ENCODE measurements at regions not wholly inside any gene's neighbourhood (a gene's known extent, or its start where the extent isn't known, plus 50 kb on each side); places are given as distances from the start of the nearest gene placed in this dataset.
A peak's percentile ranks its signal among the peaks of the same experiment; 100 is the strongest.

GRCh38 chr3:150324245-150324644 is 83.9 kb upstream of the TSC22D2 start:
- POLR2A ChIA-PET = no interaction called here
- H3K4me2 ChIP-seq = no peak overlapping the region

GRCh38 chr3:150323770-150324169 is 84.3 kb upstream of the TSC22D2 start:
- H3K9me3 ChIP-seq = no peaks in the 10 kb centered on the region
- no peak for FAIRE-seq
- 94% methylated on average over 1 of the region's 1 CpG for WGBS (ENCODE audit: missing lambda C conversion rate)
- no peak for TF ChIP-seq NFE2L2 (conservative IDR thresholded peaks at IDR 0.05; ENCODE audit: low read length)
- TF ChIP-seq HOXB13 (CRISPR knock-in tag; IDR thresholded peaks at IDR 0.05; ENCODE audit: low read depth) = no peak
- no peak for TF ChIP-seq REST (IDR thresholded peaks at IDR 0.05)
- no peak for TF ChIP-seq HEYL (CRISPR knock-in tag; IDR thresholded peaks at IDR 0.05)
- no peak for TF ChIP-seq ZC3H11A (IDR thresholded peaks at IDR 0.05)
- TF ChIP-seq CBX8 (IDR thresholded peaks at IDR 0.05) = no peak
- TF ChIP-seq CHD2 (IDR thresholded peaks at IDR 0.05; ENCODE audit: low read length, partially characterized antibody) = no peak
- TF ChIP-seq CEBPB (IDR thresholded peaks at IDR 0.05) = no peak
- no peak for TF ChIP-seq NPAS2 (CRISPR knock-in tag; IDR thresholded peaks at IDR 0.05; ENCODE audit: borderline replicate concordance)
- no peak for TF ChIP-seq MAFK (IDR thresholded peaks at IDR 0.05; ENCODE audit: partially characterized antibody)
- TF ChIP-seq ELK1 (IDR thresholded peaks at IDR 0.05; ENCODE audit: low read depth, low read length) = no peak
- TF ChIP-seq HOXB5 (CRISPR knock-in tag; IDR thresholded peaks at IDR 0.05) = no peak
- no peak for TF ChIP-seq BHLHE40 (IDR thresholded peaks at IDR 0.05; ENCODE audit: low read depth, low read length)
- no peak for TF ChIP-seq CHD4 (IDR thresholded peaks at IDR 0.05; ENCODE audit: borderline replicate concordance)
- TF ChIP-seq FOXS1 (CRISPR knock-in tag; IDR thresholded peaks at IDR 0.05) = no peak
- TF ChIP-seq SREBF2 (IDR thresholded peaks at IDR 0.05) = no peak
- no peak for TF ChIP-seq GATA3 (IDR thresholded peaks at IDR 0.05; ENCODE audit: borderline replicate concordance)

More at GRCh38 chr3:150324245-150324644, 83.9 kb upstream of the TSC22D2 start:
- CTCF ChIA-PET = interaction anchor here (1.4 kb wide), 1 partner anchor 16 kb away, joined by 3 read pairs; no protein-coding TSS in a partner anchor
- FAIRE-seq (no peak), ATAC-seq (no peak), DNase-seq (ENCODE audit: low read depth in 1 of 2, low spot score in 1 of 2) (no peak)
- Histone ChIP-seq H3K27ac (peak overlapping the region in 1 of 2 experiments; percentile 30; a peak in 3 of 6 replicates), H3K4me3 (no peak overlapping the region), H3K4me1 (peaks cover 12% of the 10 kb centered on the region), H3K9me3 (no peaks in the 10 kb centered on the region)
- WGBS (ENCODE audit: missing lambda C conversion rate) = 87% methylated on average over 3 of the region's 3 CpGs
- TF ChIP-seq CHD4 (IDR thresholded peaks at IDR 0.05; ENCODE audit: borderline replicate concordance) (no peak), CBX2 (IDR thresholded peaks at IDR 0.05; ENCODE audit: borderline replicate concordance, low read depth) (no peak), ZC3H11A (IDR thresholded peaks at IDR 0.05) (no peak), PBX3 (IDR thresholded peaks at IDR 0.05) (no peak), REST (IDR thresholded peaks at IDR 0.05) (no peak), ZFP36 (IDR thresholded peaks at IDR 0.05; ENCODE audit: borderline replicate concordance, partially characterized antibody) (no peak), JUNB (IDR thresholded peaks at IDR 0.05) (no peak), MAZ (IDR thresholded peaks at IDR 0.05; ENCODE audit: borderline replicate concordance, low read depth, low read length) (no peak), HOXA7 (CRISPR knock-in tag; IDR thresholded peaks at IDR 0.05) (no peak), CEBPB (IDR thresholded peaks at IDR 0.05) (no peak), EHF (CRISPR knock-in tag; IDR thresholded peaks at IDR 0.05) (no peak), POLR2A (IDR thresholded peaks at IDR 0.05; ENCODE audit: low read length) (no peak), TFCP2L1 (CRISPR knock-in tag; IDR thresholded peaks at IDR 0.05) (no peak), RFX5 (IDR thresholded peaks at IDR 0.05) (no peak), NR3C1 (IDR thresholded peaks at IDR 0.05) (no peak), FOXS1 (CRISPR knock-in tag; IDR thresholded peaks at IDR 0.05) (no peak), RAD21 (conservative IDR thresholded peaks at IDR 0.05 in 1 of 2, IDR thresholded peaks at IDR 0.05 in 1 of 2) (no peak)

More at GRCh38 chr3:150323770-150324169, 84.3 kb upstream of the TSC22D2 start:
- POLR2A ChIA-PET = no interaction called here
- Histone ChIP-seq H3K4me2 (no peak overlapping the region), H3K4me3 (no peak overlapping the region), H3K27ac (peak overlapping the region in 1 of 2 experiments; percentile 30; a peak in 3 of 6 replicates), H3K4me1 (peaks cover 16% of the 10 kb centered on the region)
- CTCF ChIA-PET = no interaction called here
- DNase-seq (ENCODE audit: low read depth in 1 of 2, low spot score in 1 of 2) = no peak
- ATAC-seq = no peak

All from A549 (cell line).